Neural progenitor cell (in vitro differentiated cells): ENCODE measurements at regions not wholly inside any gene's neighbourhood (a gene's known extent, or its start where the extent isn't known, plus 50 kb on each side); places are given as distances from the start of the nearest gene placed in this dataset.

Experiments
- DNase-seq: peaks from one replicate; pipeline ENCODE4 v3.0.0-alpha.2; 2016; ENCODE audit warnings: low spot score
- H2AFZ ChIP-seq: fragments of 200-600 bp; sonication (generic); replicated peaks from 2 replicates; pipeline ENCODE4 v1.6.1; 2016; ENCODE audit warnings: antibody characterized with exemption
- H3F3A ChIP-seq: fragments of 200-600 bp; sonication (generic); 2 replicates; pipeline ENCODE4 v1.6.1; 2016; ENCODE audit warnings: antibody characterized with exemption, low read depth
- H3K27ac ChIP-seq: fragments of 200-600 bp; sonication (generic); 2 replicates; pipeline ENCODE4 v1.5.1; 2016; ENCODE audit warnings: mild to moderate bottlenecking
- H3K27me3 ChIP-seq: fragments of 200-600 bp; sonication (generic); 2 replicates; pipeline ENCODE4 v1.6.1; 2016; ENCODE audit warnings: mild to moderate bottlenecking, moderate library complexity
- H3K36me3 ChIP-seq: fragments of 200-600 bp; sonication (generic); 2 replicates; pipeline ENCODE4 v1.5.1; 2016
- H3K4me1 ChIP-seq: fragments of 200-600 bp; sonication (generic); 2 replicates; pipeline ENCODE4 v1.6.1; 2016; ENCODE audit warnings: mixed run types
- H3K4me2 ChIP-seq: fragments of 200-600 bp; sonication (generic); 2 replicates; pipeline ENCODE4 v1.6.1; 2016
- H3K4me3 ChIP-seq: fragments of 200-600 bp; sonication (generic); 2 replicates; pipeline ENCODE4 v1.5.1; 2016
- H3K79me2 ChIP-seq: fragments of 200-600 bp; sonication (generic); 2 replicates; pipeline ENCODE4 v1.6.1; 2016; ENCODE audit warnings: low read depth
- H3K9ac ChIP-seq: fragments of 200-600 bp; sonication (generic); 2 replicates; pipeline ENCODE4 v1.6.1; 2016
- H3K9me3 ChIP-seq: fragments of 200-600 bp; sonication (generic); 2 replicates; pipeline ENCODE4 v1.5.1; 2016; ENCODE audit warnings: low read depth
- H4K20me1 ChIP-seq: fragments of 200-600 bp; sonication (generic); 2 replicates; pipeline ENCODE4 v1.6.1; 2016; ENCODE audit warnings: low read depth
- H3K27ac Mint-ChIP-seq: 3 replicates; pipeline ENCODE4 v1.8.0; 2021; ENCODE audit warnings: mixed read lengths
- H3K27me3 Mint-ChIP-seq: 2 replicates; pipeline ENCODE4 v1.8.0; 2022; ENCODE audit warnings: low read depth, mild to moderate bottlenecking, inconsistent platforms, moderate library complexity, mixed read lengths; ENCODE audit not compliant: insufficient read depth
- H3K36me3 Mint-ChIP-seq: 3 replicates; pipeline ENCODE4 v1.8.0; 2021; ENCODE audit warnings: mixed read lengths
- H3K4me1 Mint-ChIP-seq: 3 replicates; pipeline ENCODE4 v1.8.0; 2021; ENCODE audit warnings: mixed read lengths
- H3K4me3 Mint-ChIP-seq: 3 replicates; pipeline ENCODE4 v1.8.0; 2021; ENCODE audit warnings: mild to moderate bottlenecking, moderate library complexity, mixed read lengths
- H3K9me3 Mint-ChIP-seq: 3 replicates; pipeline ENCODE4 v1.8.0; 2020; ENCODE audit warnings: mixed read lengths
- EZH2 ChIP-seq: fragments of 200-600 bp; sonication (generic); IDR thresholded peaks from 2 replicates; pipeline ENCODE4 v1.6.1; 2017; ENCODE audit warnings: antibody characterized with exemption, mild to moderate bottlenecking, moderate library complexity
- EZH2phosphoT487 ChIP-seq: fragments of 200-600 bp; sonication (generic); IDR thresholded peaks from 2 replicates; pipeline ENCODE4 v1.6.1; 2017; ENCODE audit warnings: antibody characterized with exemption
- TF ChIP-seq, protein P1 (sequence below): fragments of 200-600 bp; sonication (generic); IDR thresholded peaks from 2 replicates; pipeline ENCODE4 v1.5.1; 2017; ENCODE audit warnings: antibody characterized with exemption, mild to moderate bottlenecking

DNA sequence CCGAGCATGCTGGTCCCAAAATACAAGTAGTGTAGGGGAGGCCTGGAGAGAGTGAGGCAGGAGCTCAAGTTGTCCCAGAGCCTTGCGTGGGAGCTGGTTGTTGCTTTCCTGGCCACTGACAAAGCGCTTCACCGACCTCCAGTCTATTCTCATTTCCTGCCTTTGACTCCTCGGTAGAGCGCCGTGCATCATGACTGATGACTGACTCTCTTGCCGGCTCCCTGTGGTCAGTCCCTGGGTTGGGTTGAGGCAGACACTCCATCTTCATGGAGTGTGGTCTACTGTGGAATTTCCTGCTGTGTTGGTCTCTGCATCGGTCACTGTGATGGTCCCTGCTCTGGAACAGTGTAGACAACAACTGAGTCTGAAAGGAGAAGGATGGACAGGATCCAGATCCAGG lies 175.1 kb upstream of the S1PR3 start:
- no peaks in the 10 kb centered on the region for H3K79me2 ChIP-seq
- H3F3A ChIP-seq: peaks cover 11% of the 10 kb centered on the region
- H3K4me2 ChIP-seq: no peak overlapping the region
- H3K27me3 ChIP-seq: no peaks in the 10 kb centered on the region
- H3K9ac ChIP-seq: no peak overlapping the region
- Mint-ChIP-seq H3K4me3 (no peak overlapping the region), H3K27ac (no peak overlapping the region), H3K27me3 (no peaks in the 10 kb centered on the region), H3K4me1 (peaks cover 41% of the 10 kb centered on the region), H3K36me3 (no peaks in the 10 kb centered on the region), H3K9me3 (peaks cover 10% of the 10 kb centered on the region)
- no peaks in the 10 kb centered on the region for H3K36me3 ChIP-seq
- TF ChIP-seq EZH2phosphoT487 (no peak), EZH2 (no peak)
- TF ChIP-seq, protein P1, sequence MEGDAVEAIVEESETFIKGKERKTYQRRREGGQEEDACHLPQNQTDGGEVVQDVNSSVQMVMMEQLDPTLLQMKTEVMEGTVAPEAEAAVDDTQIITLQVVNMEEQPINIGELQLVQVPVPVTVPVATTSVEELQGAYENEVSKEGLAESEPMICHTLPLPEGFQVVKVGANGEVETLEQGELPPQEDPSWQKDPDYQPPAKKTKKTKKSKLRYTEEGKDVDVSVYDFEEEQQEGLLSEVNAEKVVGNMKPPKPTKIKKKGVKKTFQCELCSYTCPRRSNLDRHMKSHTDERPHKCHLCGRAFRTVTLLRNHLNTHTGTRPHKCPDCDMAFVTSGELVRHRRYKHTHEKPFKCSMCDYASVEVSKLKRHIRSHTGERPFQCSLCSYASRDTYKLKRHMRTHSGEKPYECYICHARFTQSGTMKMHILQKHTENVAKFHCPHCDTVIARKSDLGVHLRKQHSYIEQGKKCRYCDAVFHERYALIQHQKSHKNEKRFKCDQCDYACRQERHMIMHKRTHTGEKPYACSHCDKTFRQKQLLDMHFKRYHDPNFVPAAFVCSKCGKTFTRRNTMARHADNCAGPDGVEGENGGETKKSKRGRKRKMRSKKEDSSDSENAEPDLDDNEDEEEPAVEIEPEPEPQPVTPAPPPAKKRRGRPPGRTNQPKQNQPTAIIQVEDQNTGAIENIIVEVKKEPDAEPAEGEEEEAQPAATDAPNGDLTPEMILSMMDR: no peak
- peaks cover 14% of the 10 kb centered on the region for H3K4me1 ChIP-seq
- DNase-seq: no peak
- no peaks in the 10 kb centered on the region for H4K20me1 ChIP-seq
- H3K9me3 ChIP-seq: no peaks in the 10 kb centered on the region
- H2AFZ ChIP-seq: no peak overlapping the region
- no peak overlapping the region for H3K4me3 ChIP-seq
- no peak overlapping the region for H3K27ac ChIP-seq

DNA sequence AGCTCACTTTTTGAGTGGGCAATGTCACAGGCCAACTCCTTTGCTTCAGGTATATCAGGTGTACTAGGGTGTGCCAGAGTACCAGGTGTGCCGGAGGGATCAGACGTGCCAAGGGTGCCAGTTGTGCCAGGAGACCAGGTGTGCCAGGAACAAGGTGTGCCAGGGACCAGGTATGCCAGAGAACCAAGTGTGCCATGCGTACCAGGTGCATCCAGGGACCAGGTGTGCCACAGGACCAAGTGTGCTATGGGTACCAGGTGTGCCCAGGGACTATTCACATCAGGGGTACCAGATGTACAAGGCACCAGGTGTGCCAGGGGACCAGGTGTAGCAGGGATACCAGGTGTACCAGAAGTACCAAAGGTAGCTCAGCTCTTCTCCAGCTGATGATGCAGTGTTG lies 174.7 kb upstream of the S1PR3 start:
- no peak overlapping the region for H3K4me3 Mint-ChIP-seq
- H3K4me1 ChIP-seq: peaks cover 14% of the 10 kb centered on the region
- no peak overlapping the region for H3K4me2 ChIP-seq

DNA sequence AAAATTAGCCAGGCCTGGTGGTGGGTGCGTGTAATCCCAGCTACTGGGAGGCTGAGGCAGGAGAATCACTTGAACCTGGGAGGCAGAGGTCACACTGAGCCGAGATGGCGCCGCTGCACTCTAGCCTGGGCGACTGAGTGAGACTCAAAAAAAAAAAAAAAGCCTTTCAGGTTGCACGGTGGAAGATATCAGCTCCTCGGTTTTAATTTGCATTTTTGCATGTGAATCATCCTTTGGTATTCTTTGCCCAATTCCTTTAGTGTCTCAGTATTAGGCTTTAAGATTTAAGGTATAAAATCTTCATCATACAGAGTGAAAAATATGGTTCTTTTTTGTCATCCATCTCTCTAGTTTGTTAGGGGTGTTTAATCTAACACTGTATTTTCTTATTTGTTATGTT lies 173.6 kb upstream of the S1PR3 start:
- peaks cover 14% of the 10 kb centered on the region for H3K4me1 ChIP-seq
- Mint-ChIP-seq H3K27ac (peak overlapping the region; percentile 21), H3K36me3 (no peaks in the 10 kb centered on the region), H3K9me3 (peaks cover 16% of the 10 kb centered on the region), H3K27me3 (no peaks in the 10 kb centered on the region), H3K4me1 (peaks cover 38% of the 10 kb centered on the region), H3K4me3 (no peak overlapping the region)
- no peak overlapping the region for H2AFZ ChIP-seq
- H3F3A ChIP-seq: peaks cover 11% of the 10 kb centered on the region
- no peaks in the 10 kb centered on the region for H3K79me2 ChIP-seq
- no peaks in the 10 kb centered on the region for H3K36me3 ChIP-seq
- no peak overlapping the region for H3K4me2 ChIP-seq
- TF ChIP-seq EZH2phosphoT487 (no peak), EZH2 (no peak)
- TF ChIP-seq, protein P1: no peak
- no peak overlapping the region for H3K27ac ChIP-seq
- no peaks in the 10 kb centered on the region for H3K9me3 ChIP-seq
- H4K20me1 ChIP-seq: no peaks in the 10 kb centered on the region
- H3K9ac ChIP-seq: no peak overlapping the region
- no peak overlapping the region for H3K4me3 ChIP-seq
- H3K27me3 ChIP-seq: no peaks in the 10 kb centered on the region
- DNase-seq: no peak

More for the DNA sequence above, 174.7 kb upstream of the S1PR3 start:
- Histone ChIP-seq H3K27ac (no peak overlapping the region), H4K20me1 (no peaks in the 10 kb centered on the region), H3K4me3 (no peak overlapping the region), H3K9ac (no peak overlapping the region), H3K27me3 (no peaks in the 10 kb centered on the region), H2AFZ (no peak overlapping the region), H3F3A (peaks cover 11% of the 10 kb centered on the region), H3K79me2 (no peaks in the 10 kb centered on the region), H3K36me3 (no peaks in the 10 kb centered on the region), H3K9me3 (no peaks in the 10 kb centered on the region)
- TF ChIP-seq EZH2phosphoT487 (no peak), EZH2 (no peak)
- TF ChIP-seq, protein P1: no peak
- H3K36me3 Mint-ChIP-seq: no peaks in the 10 kb centered on the region
- H3K27ac Mint-ChIP-seq: no peak overlapping the region
- peaks cover 38% of the 10 kb centered on the region for H3K4me1 Mint-ChIP-seq
- DNase-seq: no peak
- no peaks in the 10 kb centered on the region for H3K27me3 Mint-ChIP-seq
- H3K9me3 Mint-ChIP-seq: peaks cover 12% of the 10 kb centered on the region
